ENCODE measurements at regions not wholly inside any gene's neighbourhood (a gene's known extent, or its start where the extent isn't known, plus 50 kb on each side); places are given as distances from the start of the nearest gene placed in this dataset.

DNA sequence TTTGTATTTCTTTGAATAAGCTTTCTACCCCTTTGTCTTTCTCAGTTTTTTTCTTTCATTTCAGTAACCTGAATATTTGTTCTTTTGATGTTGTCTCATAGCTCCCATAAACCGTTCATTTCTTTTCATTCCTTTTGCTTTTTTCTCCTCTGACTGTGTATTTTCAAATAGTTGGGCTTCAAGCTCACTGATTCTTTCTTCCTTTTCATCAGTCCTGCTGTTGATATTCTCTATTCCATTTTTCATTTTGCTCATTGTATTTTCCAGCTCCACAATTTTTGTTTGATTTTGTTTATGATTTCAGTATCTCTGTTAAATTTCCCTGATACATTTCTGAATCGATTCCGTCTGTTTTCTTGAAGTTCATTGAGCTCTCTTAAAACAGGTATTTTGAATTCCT lies 129.6 kb upstream of the NUDT6 start:
- peaks cover 22% of the 10 kb centered on the region for H3K36me3 ChIP-seq (ENCODE audit: insufficient read depth, low read length)
- H3K27me3 ChIP-seq (ENCODE audit: insufficient read depth, low read length, poor library complexity) = no peaks in the 10 kb centered on the region
- no peak overlapping the region for H3K27ac ChIP-seq (ENCODE audit: low read length)
- peaks cover 21% of the 10 kb centered on the region; the same call in 1 of the 2 replicates for H3K79me2 ChIP-seq (ENCODE audit: insufficient read depth, low read length)
- H3K4me2 ChIP-seq (ENCODE audit: insufficient read depth, low read length) = no peak overlapping the region
- ATAC-seq (ENCODE audit: insufficient read depth, low read depth) (no peak), DNase-seq (no peak)
- H2AFZ ChIP-seq (ENCODE audit: low read depth, low read length) = no peak overlapping the region
- no peak overlapping the region for H3K4me3 ChIP-seq (ENCODE audit: low read depth in 1 of 2, low read length in 2 of 2)
- TF ChIP-seq EZH2 (IDR thresholded peaks at IDR 0.05; ENCODE audit: borderline replicate concordance, low read depth, low read length, severe bottlenecking) = no peak
- TF ChIP-seq, protein P1, sequence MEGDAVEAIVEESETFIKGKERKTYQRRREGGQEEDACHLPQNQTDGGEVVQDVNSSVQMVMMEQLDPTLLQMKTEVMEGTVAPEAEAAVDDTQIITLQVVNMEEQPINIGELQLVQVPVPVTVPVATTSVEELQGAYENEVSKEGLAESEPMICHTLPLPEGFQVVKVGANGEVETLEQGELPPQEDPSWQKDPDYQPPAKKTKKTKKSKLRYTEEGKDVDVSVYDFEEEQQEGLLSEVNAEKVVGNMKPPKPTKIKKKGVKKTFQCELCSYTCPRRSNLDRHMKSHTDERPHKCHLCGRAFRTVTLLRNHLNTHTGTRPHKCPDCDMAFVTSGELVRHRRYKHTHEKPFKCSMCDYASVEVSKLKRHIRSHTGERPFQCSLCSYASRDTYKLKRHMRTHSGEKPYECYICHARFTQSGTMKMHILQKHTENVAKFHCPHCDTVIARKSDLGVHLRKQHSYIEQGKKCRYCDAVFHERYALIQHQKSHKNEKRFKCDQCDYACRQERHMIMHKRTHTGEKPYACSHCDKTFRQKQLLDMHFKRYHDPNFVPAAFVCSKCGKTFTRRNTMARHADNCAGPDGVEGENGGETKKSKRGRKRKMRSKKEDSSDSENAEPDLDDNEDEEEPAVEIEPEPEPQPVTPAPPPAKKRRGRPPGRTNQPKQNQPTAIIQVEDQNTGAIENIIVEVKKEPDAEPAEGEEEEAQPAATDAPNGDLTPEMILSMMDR (IDR thresholded peaks at IDR 0.05; ENCODE audit: borderline replicate concordance, extremely low read depth, low read length, poor library complexity, severe bottlenecking) = no peak
- H3K9ac ChIP-seq (ENCODE audit: low read depth, low read length) = no peak overlapping the region
- no peaks in the 10 kb centered on the region for H4K20me1 ChIP-seq (ENCODE audit: insufficient read depth, low read length)
- H3K4me1 ChIP-seq (ENCODE audit: insufficient read depth, low read length) = no peaks in the 10 kb centered on the region
- peaks cover 28% of the 10 kb centered on the region for H3K9me3 ChIP-seq (ENCODE audit: insufficient read depth, low read length, severe bottlenecking)

DNA sequence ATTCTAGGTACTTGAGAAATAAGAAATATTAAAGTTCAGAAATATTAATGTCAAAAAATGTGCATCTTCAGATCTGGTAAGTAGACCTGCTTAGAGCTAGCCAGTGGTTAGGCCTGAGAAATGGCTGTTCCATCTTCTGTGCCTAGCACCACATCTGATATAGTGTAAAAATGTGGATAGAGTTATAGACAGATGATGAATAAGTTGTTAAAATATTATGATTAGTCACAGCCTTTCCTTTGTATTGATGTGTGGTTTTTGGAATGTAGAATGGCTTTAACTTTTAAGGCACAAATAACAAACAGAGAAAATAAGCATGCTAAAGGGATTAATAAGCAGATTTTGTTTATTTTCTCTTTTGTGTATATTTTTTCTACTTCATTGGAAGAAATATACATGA lies 133.5 kb upstream of the NUDT6 start:
- Histone ChIP-seq H3K4me3 (ENCODE audit: low read depth in 1 of 2, low read length in 2 of 2) (no peak overlapping the region), H3K4me2 (ENCODE audit: insufficient read depth, low read length) (no peak overlapping the region), H3K27ac (ENCODE audit: low read length) (no peak overlapping the region), H3K79me2 (ENCODE audit: insufficient read depth, low read length) (no peaks in the 10 kb centered on the region), H3K9me3 (ENCODE audit: insufficient read depth, low read length, severe bottlenecking) (peaks cover 13% of the 10 kb centered on the region), H3K27me3 (ENCODE audit: insufficient read depth, low read length, poor library complexity) (no peaks in the 10 kb centered on the region), H4K20me1 (ENCODE audit: insufficient read depth, low read length) (no peaks in the 10 kb centered on the region), H2AFZ (ENCODE audit: low read depth, low read length) (no peak overlapping the region), H3K9ac (ENCODE audit: low read depth, low read length) (no peak overlapping the region), H3K4me1 (ENCODE audit: insufficient read depth, low read length) (no peaks in the 10 kb centered on the region), H3K36me3 (ENCODE audit: insufficient read depth, low read length) (peaks cover 41% of the 10 kb centered on the region)
- DNase-seq (no peak), ATAC-seq (ENCODE audit: insufficient read depth, low read depth) (no peak)
- TF ChIP-seq EZH2 (IDR thresholded peaks at IDR 0.05; ENCODE audit: borderline replicate concordance, low read depth, low read length, severe bottlenecking) = no peak
- TF ChIP-seq, protein P1 (IDR thresholded peaks at IDR 0.05; ENCODE audit: borderline replicate concordance, extremely low read depth, low read length, poor library complexity, severe bottlenecking) = no peak

DNA sequence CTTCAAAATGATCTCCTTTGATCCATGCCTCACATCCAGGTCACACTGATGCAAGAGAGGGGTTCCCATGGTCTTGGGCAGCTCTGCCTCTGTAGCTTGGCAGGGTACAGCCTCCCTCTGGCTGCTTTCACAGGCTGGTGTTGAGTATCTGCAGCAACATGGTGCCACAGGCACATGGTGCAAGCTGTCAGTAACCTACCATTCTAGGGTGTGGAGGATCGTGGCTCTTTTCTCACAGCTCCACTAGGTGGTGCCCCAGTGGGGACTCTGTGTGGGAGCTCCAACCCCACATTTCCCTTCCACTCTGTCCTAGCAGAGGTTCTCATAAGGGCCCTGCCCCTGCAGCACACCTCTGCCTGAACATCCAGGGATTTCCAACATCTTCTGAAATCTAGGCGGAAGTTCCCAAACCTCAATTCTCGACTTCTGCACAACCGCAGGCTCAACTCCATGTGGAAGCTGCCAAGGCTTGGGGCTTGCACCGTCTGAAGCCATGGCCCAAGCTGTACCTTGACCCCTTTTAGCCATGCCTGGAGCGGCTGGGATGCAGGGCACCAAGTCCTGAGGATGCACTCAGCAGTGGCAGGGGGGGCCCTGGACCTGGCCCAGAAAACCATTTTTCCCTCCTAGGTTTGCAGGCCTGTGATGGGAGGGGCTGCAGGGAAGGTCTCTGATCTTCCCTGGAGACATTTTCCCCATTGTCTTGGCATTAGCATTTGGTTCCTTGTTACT lies 137.8 kb upstream of the NUDT6 start:
- Histone ChIP-seq H3K9me3 (ENCODE audit: insufficient read depth, low read length, severe bottlenecking) (no peaks in the 10 kb centered on the region), H3K4me3 (ENCODE audit: low read depth in 1 of 2, low read length in 2 of 2) (no peak overlapping the region), H3K36me3 (ENCODE audit: insufficient read depth, low read length) (peaks cover 30% of the 10 kb centered on the region), H4K20me1 (ENCODE audit: insufficient read depth, low read length) (no peaks in the 10 kb centered on the region), H3K79me2 (ENCODE audit: insufficient read depth, low read length) (no peaks in the 10 kb centered on the region), H3K27ac (ENCODE audit: low read length) (no peak overlapping the region), H2AFZ (ENCODE audit: low read depth, low read length) (no peak overlapping the region), H3K27me3 (ENCODE audit: insufficient read depth, low read length, poor library complexity) (no peaks in the 10 kb centered on the region), H3K9ac (ENCODE audit: low read depth, low read length) (no peak overlapping the region), H3K4me1 (ENCODE audit: insufficient read depth, low read length) (no peaks in the 10 kb centered on the region), H3K4me2 (ENCODE audit: insufficient read depth, low read length) (no peak overlapping the region)
- TF ChIP-seq EZH2 (IDR thresholded peaks at IDR 0.05; ENCODE audit: borderline replicate concordance, low read depth, low read length, severe bottlenecking) = no peak
- TF ChIP-seq, protein P1 (IDR thresholded peaks at IDR 0.05; ENCODE audit: borderline replicate concordance, extremely low read depth, low read length, poor library complexity, severe bottlenecking) = peak; percentile 6
- DNase-seq (no peak), ATAC-seq (ENCODE audit: insufficient read depth, low read depth) (no peak)
